ENCODE measurements at regions not wholly inside any gene's neighbourhood (a gene's known extent, or its start where the extent isn't known, plus 50 kb on each side); places are given as distances from the start of the nearest gene placed in this dataset.
"Not testable (repeated sequence)": the region's sequence is repeated elsewhere in the genome, so short reads cannot be mapped to it uniquely, and the experiment has no call there.

- ChIA-PET POLR2A (no interaction called here), CTCF (no interaction called here)
- Histone ChIP-seq H3K27me3 (ENCODE audit: control insufficient read depth, insufficient read depth, low read length) (no peaks in the 10 kb centered on the region), H3K4me3 (ENCODE audit: low read depth, low read length) (no peak overlapping the region), H3K9me3 (ENCODE audit: control insufficient read depth, insufficient read depth, low read length) (no peaks in the 10 kb centered on the region), H3K27ac (ENCODE audit: low read depth, low read length) (no peak overlapping the region)
- TF ChIP-seq CTCF (IDR thresholded peaks at IDR 0.05; ENCODE audit: low read depth, low read length) = no peak
- no peak for DNase-seq (ENCODE audit: low read depth, low spot score)
Observed at GRCh38 chrX:45986971-45987370, 558.2 kb downstream of the ZNF674 start.

GRCh38 chrX:45986081-45986480 lies 559.1 kb downstream of the ZNF674 start:
- Histone ChIP-seq H3K27ac (ENCODE audit: low read depth, low read length) (no peak overlapping the region), H3K9me3 (ENCODE audit: control insufficient read depth, insufficient read depth, low read length) (no peaks in the 10 kb centered on the region), H3K27me3 (ENCODE audit: control insufficient read depth, insufficient read depth, low read length) (no peaks in the 10 kb centered on the region), H3K4me3 (ENCODE audit: low read depth, low read length) (no peak overlapping the region)
- TF ChIP-seq CTCF (IDR thresholded peaks at IDR 0.05; ENCODE audit: low read depth, low read length) = no peak
- DNase-seq (ENCODE audit: low read depth, low spot score) = no peak
- POLR2A ChIA-PET = no interaction called here
- CTCF ChIA-PET = no interaction called here

GRCh38 chrX:45982958-45983727 lies 562.1 kb downstream of the ZNF674 start:
- H3K9me3 ChIP-seq (ENCODE audit: control insufficient read depth, insufficient read depth, low read length); POLR2A ChIA-PET; H3K27me3 ChIP-seq (ENCODE audit: control insufficient read depth, insufficient read depth, low read length); H3K4me3 ChIP-seq (ENCODE audit: low read depth, low read length); H3K27ac ChIP-seq (ENCODE audit: low read depth, low read length); DNase-seq (ENCODE audit: low read depth, low spot score); CTCF ChIA-PET: not testable (repeated sequence)

GRCh38 chrX:45980726-45981125 lies 564.5 kb downstream of the ZNF674 start:
- no peak for TF ChIP-seq CTCF (IDR thresholded peaks at IDR 0.05; ENCODE audit: low read depth, low read length)
- Histone ChIP-seq H3K4me3 (ENCODE audit: low read depth, low read length) (no peak overlapping the region), H3K27me3 (ENCODE audit: control insufficient read depth, insufficient read depth, low read length) (no peaks in the 10 kb centered on the region), H3K9me3 (ENCODE audit: control insufficient read depth, insufficient read depth, low read length) (no peaks in the 10 kb centered on the region), H3K27ac (ENCODE audit: low read depth, low read length) (no peak overlapping the region)
- CTCF ChIA-PET = no interaction called here
- no peak for DNase-seq (ENCODE audit: low read depth, low spot score)
- POLR2A ChIA-PET = no interaction called here

- DNase-seq (ENCODE audit: low read depth, low spot score) = no peak
- POLR2A ChIA-PET = no interaction called here
- TF ChIP-seq CTCF (IDR thresholded peaks at IDR 0.05; ENCODE audit: low read depth, low read length) = no peak
- H3K27me3 ChIP-seq (ENCODE audit: control insufficient read depth, insufficient read depth, low read length) = no peaks in the 10 kb centered on the region
- H3K27ac ChIP-seq (ENCODE audit: low read depth, low read length) = no peak overlapping the region
- H3K4me3 ChIP-seq (ENCODE audit: low read depth, low read length) = no peak overlapping the region
- CTCF ChIA-PET = no interaction called here
- H3K9me3 ChIP-seq (ENCODE audit: control insufficient read depth, insufficient read depth, low read length) = no peaks in the 10 kb centered on the region
Observed at GRCh38 chrX:45975633-45976032, 569.6 kb downstream of the ZNF674 start.

Measured in AG04450 (cell line).